ENCODE measurements at regions not wholly inside any gene's neighbourhood (a gene's known extent, or its start where the extent isn't known, plus 50 kb on each side); places are given as distances from the start of the nearest gene placed in this dataset.

GRCh38 chr11:91396236-91397133 lies 828.1 kb upstream of the FAT3 start:
- Histone ChIP-seq H3K4me3 (no peak overlapping the region), H3K36me3 (no peaks in the 10 kb centered on the region), H3K9me3 (no peaks in the 10 kb centered on the region), H3K27me3 (no peaks in the 10 kb centered on the region)
- DNase-seq, result no peak

GRCh38 chr11:91394727-91395414 lies 829.7 kb upstream of the FAT3 start:
- H3K9me3 ChIP-seq, result no peaks in the 10 kb centered on the region
- H3K4me3 ChIP-seq, result no peak overlapping the region
- H3K27me3 ChIP-seq, result no peaks in the 10 kb centered on the region
- no peak for DNase-seq
- H3K36me3 ChIP-seq, result no peaks in the 10 kb centered on the region

- Histone ChIP-seq H3K27me3 (no peaks in the 10 kb centered on the region), H3K36me3 (no peaks in the 10 kb centered on the region), H3K9me3 (no peaks in the 10 kb centered on the region), H3K4me3 (no peak overlapping the region)
- DNase-seq, result no peak
These were observed 830.4 kb upstream of the FAT3 start for GRCh38 chr11:91394073-91394726.

GRCh38 chr11:91382946-91383345 lies 841.7 kb upstream of the FAT3 start:
- Histone ChIP-seq H3K4me3 (no peak overlapping the region), H3K36me3 (no peaks in the 10 kb centered on the region), H3K9me3 (no peaks in the 10 kb centered on the region), H3K27me3 (no peaks in the 10 kb centered on the region)
- DNase-seq, result no peak

DNA sequence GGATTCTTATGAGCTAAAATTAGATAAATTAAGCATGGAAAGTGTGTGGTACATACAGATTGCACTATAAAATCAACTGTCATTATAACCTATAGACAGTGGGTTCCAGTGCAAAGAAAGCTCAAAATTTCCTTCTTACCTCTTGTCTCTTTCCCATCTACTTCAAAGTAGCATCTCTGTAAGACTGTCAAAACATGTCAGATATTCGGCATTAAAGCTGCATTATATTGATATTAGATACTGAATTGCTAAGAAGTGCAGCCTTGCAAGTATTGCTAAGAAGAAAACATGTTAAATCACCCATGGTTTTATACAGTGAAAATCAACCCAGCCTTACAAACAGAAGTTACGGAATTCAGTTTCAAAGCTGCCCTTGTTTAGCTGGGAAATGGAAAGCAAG lies 849.8 kb upstream of the FAT3 start:
- no peaks in the 10 kb centered on the region for H3K9me3 ChIP-seq
- no peak overlapping the region for H3K4me3 ChIP-seq
- no peak for DNase-seq
- H3K27me3 ChIP-seq, result no peaks in the 10 kb centered on the region
- no peaks in the 10 kb centered on the region for H3K36me3 ChIP-seq

GRCh38 chr11:91373497-91373896 lies 851.1 kb upstream of the FAT3 start:
- no peak for DNase-seq
- Histone ChIP-seq H3K4me3 (no peak overlapping the region), H3K36me3 (no peaks in the 10 kb centered on the region), H3K9me3 (no peaks in the 10 kb centered on the region), H3K27me3 (no peaks in the 10 kb centered on the region)

DNA sequence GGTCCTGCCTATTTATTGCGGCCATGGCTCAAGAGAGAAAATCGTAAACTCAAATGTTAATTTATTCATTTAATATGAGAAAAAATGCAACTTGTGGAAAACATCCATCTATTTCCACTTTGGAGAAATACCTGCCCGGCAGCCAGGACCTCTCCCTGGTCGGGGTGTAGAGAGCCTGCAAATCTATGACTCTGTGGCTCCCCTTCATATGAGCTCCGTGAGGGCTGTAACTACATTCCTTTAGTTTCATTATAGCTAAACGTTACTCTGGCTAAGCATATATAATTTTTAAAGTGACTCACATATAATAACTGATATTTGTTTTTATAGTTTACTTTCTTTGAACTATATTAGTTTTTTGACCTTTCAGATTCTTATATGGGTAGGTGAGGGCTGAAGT lies 857.8 kb upstream of the FAT3 start:
- Histone ChIP-seq H3K27me3 (no peaks in the 10 kb centered on the region), H3K36me3 (no peaks in the 10 kb centered on the region), H3K9me3 (no peaks in the 10 kb centered on the region), H3K4me3 (no peak overlapping the region)
- no peak for DNase-seq

- Histone ChIP-seq H3K9me3 (no peaks in the 10 kb centered on the region), H3K36me3 (no peaks in the 10 kb centered on the region), H3K27me3 (no peaks in the 10 kb centered on the region), H3K4me3 (no peak overlapping the region)
- no peak for DNase-seq
These were observed 858.5 kb upstream of the FAT3 start for GRCh38 chr11:91365986-91366585.

DNA sequence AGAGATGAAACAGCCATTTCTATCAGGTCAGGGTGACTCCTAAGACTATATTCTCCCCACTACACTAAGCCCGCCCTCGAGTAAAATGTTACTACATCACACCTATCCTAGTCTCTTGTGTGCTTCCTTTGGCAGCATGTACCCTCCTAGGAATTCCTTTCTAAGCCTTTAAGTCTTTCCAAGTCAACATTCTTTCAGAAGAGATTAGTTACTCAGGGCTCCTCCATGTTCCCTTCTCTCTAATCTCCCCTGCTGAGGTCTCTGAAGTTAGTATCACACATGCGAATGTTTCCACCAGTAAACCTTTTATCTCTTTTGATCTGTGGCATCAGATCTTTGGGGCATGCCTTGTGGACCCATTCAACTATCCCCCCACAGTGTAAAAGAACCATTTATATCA lies 873.7 kb upstream of the FAT3 start:
- H3K4me3 ChIP-seq, result no peak overlapping the region
- no peak for DNase-seq
- no peaks in the 10 kb centered on the region for H3K36me3 ChIP-seq
- no peaks in the 10 kb centered on the region for H3K27me3 ChIP-seq
- H3K9me3 ChIP-seq, result no peaks in the 10 kb centered on the region

GRCh38 chr11:91326751-91327150 lies 897.9 kb upstream of the FAT3 start:
- Histone ChIP-seq H3K27me3 (no peaks in the 10 kb centered on the region), H3K9me3 (no peaks in the 10 kb centered on the region), H3K4me3 (no peak overlapping the region), H3K36me3 (no peaks in the 10 kb centered on the region)
- no peak for DNase-seq

DNA sequence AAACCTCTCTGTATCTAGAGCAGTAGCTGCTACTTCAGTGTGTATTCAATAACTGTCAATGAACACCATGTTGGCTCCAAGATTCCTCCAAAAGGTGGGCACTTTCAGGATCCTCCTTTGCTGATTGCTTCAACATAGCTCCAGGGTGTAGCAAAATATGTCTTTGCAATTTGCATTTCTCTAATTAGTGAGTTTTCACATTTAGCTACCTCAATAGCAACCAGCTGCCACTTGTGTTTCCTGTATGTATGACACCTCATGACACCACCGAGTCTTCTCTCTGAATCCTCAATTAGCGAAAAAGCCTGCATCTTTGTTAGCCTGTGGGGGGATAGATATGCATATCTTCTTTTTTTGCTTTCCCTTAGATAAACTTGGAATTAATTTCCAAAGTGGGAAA lies 898.3 kb upstream of the FAT3 start:
- Histone ChIP-seq H3K4me3 (no peak overlapping the region), H3K9me3 (no peaks in the 10 kb centered on the region), H3K27me3 (no peaks in the 10 kb centered on the region), H3K36me3 (no peaks in the 10 kb centered on the region)
- DNase-seq, result no peak

- Histone ChIP-seq H3K9me3 (no peaks in the 10 kb centered on the region), H3K27me3 (no peaks in the 10 kb centered on the region), H3K36me3 (no peaks in the 10 kb centered on the region), H3K4me3 (no peak overlapping the region)
- DNase-seq, result no peak
These were observed 910.1 kb upstream of the FAT3 start for GRCh38 chr11:91314521-91314920.

DNA sequence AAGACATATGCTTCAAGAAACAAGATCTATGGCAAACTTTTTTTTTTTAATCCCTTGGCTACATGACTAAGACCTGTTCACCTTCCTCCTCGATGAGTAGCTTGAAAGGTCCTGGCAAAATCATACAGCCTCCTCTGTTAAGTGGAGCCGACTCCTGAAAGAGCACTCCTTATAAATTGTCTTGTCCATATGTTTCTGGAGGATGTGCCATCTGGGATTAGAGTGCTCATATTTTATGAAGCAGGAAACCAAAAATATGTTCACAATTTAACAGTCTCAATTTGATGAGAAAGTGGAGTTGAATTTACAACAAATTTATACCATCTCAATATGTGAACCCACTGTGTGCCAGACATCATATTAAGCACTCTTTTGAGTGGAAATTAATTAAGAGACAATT lies 912.1 kb upstream of the FAT3 start:
- Histone ChIP-seq H3K9me3 (no peaks in the 10 kb centered on the region), H3K27me3 (no peaks in the 10 kb centered on the region), H3K36me3 (no peaks in the 10 kb centered on the region), H3K4me3 (no peak overlapping the region)
- no peak for DNase-seq

GRCh38 chr11:91310085-91310484 lies 914.5 kb upstream of the FAT3 start:
- Histone ChIP-seq H3K27me3 (no peaks in the 10 kb centered on the region), H3K9me3 (no peaks in the 10 kb centered on the region), H3K36me3 (no peaks in the 10 kb centered on the region), H3K4me3 (no peak overlapping the region)
- DNase-seq, result no peak

DNA sequence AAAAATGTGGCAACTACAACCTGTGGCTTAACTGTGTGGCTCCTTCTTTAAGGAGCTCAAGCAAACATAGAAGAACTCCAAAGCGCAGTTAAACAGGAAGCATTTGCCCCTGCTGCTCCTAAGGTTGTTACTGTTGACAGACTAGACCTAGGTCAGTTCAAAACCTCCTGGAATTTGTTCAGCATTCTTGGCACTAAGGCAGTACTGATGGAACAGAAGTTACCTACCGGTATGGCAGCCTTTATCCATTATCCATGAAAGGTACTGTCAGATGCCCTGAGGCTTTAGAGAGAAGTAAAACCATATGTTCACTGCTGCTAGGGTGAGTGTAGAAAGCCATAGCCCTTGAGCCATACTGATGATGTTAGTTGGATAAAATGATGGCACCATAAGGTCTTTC lies 916.5 kb upstream of the FAT3 start:
- Histone ChIP-seq H3K27me3 (no peaks in the 10 kb centered on the region), H3K36me3 (no peaks in the 10 kb centered on the region), H3K9me3 (no peaks in the 10 kb centered on the region), H3K4me3 (no peak overlapping the region)
- no peak for DNase-seq

DNA sequence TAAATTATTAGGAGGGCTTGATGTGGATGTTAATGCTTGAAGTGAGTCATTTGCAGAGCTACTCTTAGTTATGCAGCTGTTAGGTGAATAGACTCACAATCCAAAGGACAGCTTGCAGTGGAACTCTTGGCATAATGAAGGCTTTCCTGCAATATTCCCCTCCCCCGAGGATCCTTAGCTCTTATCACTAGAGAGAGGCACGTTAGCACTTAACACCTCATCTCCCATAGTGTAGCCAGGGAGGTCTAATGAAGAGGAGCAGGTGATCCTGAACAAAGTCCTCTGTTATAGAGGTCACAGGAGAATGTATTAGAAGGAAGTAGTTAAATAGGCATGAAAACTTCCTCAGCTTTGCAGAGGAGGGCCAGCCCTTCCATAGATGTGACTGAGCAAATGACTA lies 919.2 kb upstream of the FAT3 start:
- H3K4me3 ChIP-seq, result no peak overlapping the region
- no peaks in the 10 kb centered on the region for H3K36me3 ChIP-seq
- no peak for DNase-seq
- H3K9me3 ChIP-seq, result no peaks in the 10 kb centered on the region
- H3K27me3 ChIP-seq, result no peaks in the 10 kb centered on the region

DNA sequence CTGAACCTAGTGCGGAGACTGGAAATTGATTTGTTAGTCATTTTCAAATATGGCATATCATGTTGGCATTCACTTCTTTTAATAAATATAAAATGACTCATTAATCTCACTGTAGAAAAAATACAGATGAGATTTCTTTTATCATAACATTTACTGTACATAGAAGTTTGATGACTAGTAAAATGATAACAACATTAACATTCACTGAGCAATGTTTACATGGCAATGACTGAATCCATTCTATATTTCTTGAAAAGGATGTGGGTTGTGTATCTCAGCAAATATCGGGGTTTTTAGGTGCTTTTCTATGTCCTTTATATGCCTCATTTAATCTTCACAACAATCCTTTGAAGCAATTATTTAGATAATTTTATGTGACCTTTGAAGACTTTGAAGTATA lies 920.9 kb upstream of the FAT3 start:
- Histone ChIP-seq H3K9me3 (no peaks in the 10 kb centered on the region), H3K36me3 (no peaks in the 10 kb centered on the region), H3K4me3 (no peak overlapping the region), H3K27me3 (no peaks in the 10 kb centered on the region)
- no peak for DNase-seq
